HG02642 (cell line): ENCODE measurements at regions not wholly inside any gene's neighbourhood (a gene's known extent, or its start where the extent isn't known, plus 50 kb on each side); places are given as distances from the start of the nearest gene placed in this dataset.
"Not testable (repeated sequence)": the region's sequence is repeated elsewhere in the genome, so short reads cannot be mapped to it uniquely, and the experiment has no call there.

Experiments
- ATAC-seq: cut with Tn5 transposase; IDR thresholded peaks from one replicate; pipeline ENCODE4 v1.9.1; 2021; ENCODE audit warnings: mild to moderate bottlenecking; ENCODE audit not compliant: unreplicated experiment, poor library complexity

DNA sequence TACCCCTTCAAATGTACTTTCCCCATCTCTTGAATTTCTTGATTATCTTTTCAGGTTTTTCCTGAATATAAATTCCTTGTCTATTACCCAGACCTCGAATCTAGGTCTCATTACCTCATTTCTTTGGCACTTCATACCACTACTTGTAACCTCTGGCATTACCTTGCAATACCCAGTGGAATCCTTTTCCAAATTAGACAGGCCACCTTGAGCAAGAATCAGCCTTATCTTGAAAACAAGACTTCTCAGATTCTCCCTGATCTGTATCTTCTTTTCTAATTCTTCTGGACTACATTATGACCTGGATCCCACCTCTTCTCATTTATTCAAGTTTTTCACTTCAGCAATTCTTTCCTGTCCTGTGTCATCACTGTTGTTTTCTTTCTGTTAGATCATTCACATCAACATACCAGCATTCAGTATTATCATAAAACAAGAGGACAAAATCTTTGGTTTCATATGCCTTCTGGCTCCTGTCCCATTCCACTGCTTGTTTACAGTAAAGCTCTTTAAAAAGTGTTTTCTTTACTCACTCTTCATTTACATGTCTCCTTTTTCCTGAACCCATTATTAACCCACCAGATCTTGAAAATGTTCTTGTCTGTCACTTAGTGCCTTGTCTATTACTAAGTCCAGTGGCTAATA is 275.6 kb upstream of the HS3ST1 start:
- ATAC-seq = no peak

- ATAC-seq = no peak
Measured at GRCh38 chr4:11702886-11703557, 274.3 kb upstream of the HS3ST1 start.

- no peak for ATAC-seq
Measured at GRCh38 chr4:11701966-11702725, 273.5 kb upstream of the HS3ST1 start.

DNA sequence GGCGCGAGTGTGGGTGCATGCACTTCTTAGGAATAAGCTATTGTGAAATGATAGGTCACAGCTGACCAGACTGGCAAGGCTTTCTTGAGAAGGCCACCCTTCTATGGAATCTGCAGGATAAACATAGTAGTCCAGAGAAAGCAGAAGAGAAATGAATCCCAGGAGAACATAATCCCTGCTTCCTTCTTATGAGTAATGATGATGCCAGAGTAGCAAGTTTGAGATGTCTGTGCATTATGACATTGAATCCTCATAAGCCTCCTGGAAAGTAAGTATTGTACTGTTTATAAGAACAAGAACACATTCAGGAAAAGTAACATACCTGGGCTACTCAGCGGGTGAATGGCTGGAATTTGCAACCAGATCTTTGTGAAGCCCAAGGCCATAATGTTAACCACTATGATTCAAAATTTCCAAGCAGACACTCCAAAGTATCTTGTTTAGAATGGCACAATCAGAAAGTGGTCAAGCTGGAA is 272.1 kb upstream of the HS3ST1 start:
- no peak for ATAC-seq

GRCh38 chr4:11698846-11699590 is 270.3 kb upstream of the HS3ST1 start:
- no peak for ATAC-seq

GRCh38 chr4:11698033-11698432 is 269.3 kb upstream of the HS3ST1 start:
- ATAC-seq = no peak

GRCh38 chr4:11693693-11694092 is 265.0 kb upstream of the HS3ST1 start:
- ATAC-seq = no peak

- ATAC-seq = no peak
Measured at GRCh38 chr4:11691236-11691635, 262.5 kb upstream of the HS3ST1 start.

DNA sequence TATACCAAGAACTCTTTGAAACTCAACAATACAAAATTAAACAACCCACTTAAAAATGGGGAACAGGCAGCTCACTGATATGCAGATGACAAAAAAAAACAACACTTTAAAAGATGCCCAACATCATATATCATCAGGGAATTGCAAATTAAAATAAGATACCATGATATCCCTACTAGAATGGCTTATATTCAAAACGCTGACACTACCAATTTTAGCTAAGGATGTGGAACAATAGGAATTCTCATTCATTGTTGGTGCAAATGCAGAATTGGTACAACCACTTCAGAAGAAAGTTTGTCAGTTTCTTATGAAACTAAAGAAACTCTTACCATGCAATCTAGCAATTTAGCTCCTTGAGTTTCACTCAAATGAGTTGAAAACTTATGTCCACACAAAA is 259.0 kb upstream of the HS3ST1 start:
- ATAC-seq = no peak

- no peak for ATAC-seq
Measured at GRCh38 chr4:11685481-11685880, 256.8 kb upstream of the HS3ST1 start.

GRCh38 chr4:11675051-11675800 is 246.5 kb upstream of the HS3ST1 start:
- ATAC-seq = no peak

GRCh38 chr4:11670304-11670703 is 241.6 kb upstream of the HS3ST1 start:
- no peak for ATAC-seq

- ATAC-seq = no peak
Measured at GRCh38 chr4:11669156-11669555, 240.5 kb upstream of the HS3ST1 start.

DNA sequence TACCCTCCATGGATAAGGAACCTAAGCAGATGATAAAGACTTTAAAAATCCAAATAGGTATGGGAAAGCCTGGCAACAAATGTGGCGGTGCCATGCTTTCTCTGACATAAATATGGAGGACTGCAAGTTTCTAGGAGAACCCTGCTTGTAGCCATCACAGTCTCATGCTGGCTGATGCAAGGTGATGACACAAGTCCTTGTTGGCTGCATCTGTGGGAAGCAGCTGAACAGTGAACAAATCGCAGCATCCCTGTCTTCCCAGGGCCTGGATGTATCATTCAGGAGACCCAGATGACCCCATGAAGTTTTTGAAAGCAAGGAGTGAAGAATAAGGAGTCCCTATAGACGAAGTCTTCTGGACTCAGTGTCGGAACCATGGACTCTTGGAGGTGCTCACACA is 234.4 kb upstream of the HS3ST1 start:
- no peak for ATAC-seq

GRCh38 chr4:11650801-11651596 is 222.3 kb upstream of the HS3ST1 start:
- no peak for ATAC-seq

- no peak for ATAC-seq
Measured at GRCh38 chr4:11647433-11647832, 218.7 kb upstream of the HS3ST1 start.

DNA sequence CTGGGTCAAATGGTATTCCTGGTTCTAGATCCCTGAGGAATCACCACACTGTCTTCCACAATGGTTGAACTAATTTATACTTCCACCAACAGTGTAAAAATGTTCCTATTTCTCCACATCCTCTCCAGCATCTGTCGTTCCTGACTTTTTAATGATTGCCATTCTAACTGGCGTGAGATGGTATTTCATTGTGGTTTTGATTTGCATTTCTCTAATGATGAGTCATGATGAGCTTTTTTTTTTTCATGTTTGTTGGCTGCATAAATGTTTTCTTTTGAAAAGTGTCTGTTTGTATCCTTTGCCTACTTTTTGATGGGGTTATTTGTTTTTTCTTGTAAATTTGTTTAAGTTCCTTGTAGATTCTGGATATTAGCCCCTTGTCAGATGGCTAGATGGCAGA is 214.4 kb upstream of the HS3ST1 start:
- not testable (repeated sequence) for ATAC-seq

DNA sequence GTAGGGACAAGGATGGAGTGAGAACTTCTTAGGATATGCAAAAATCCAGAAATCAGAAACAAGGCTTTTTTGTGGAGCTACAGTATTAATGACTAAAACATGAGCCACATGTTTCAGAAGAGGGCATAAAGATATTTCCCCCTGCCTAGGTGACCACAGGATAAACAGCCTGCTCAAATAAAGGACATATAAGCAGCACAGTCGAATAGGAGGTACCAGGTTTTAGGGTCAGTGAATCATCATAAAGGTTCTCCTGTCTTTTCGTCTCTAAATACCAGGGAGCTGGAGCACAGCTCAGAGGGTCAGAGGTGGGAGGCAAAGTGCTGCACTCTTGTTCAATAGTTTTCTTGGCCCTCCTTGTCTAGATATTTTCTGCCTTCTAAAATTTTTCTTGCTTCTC is 211.9 kb upstream of the HS3ST1 start:
- no peak for ATAC-seq

- no peak for ATAC-seq
Measured at GRCh38 chr4:11636551-11636950, 207.9 kb upstream of the HS3ST1 start.
